T-helper 1 cell treated with Interleukin-12 subunit alpha and Interleukin-12 subunit beta and Interleukin-4 antibody, amounts not matched to agents 30 μg/mL and 1 μg/mL, for 36 hours (primary cell): ENCODE measurements at regions not wholly inside any gene's neighbourhood (a gene's known extent, or its start where the extent isn't known, plus 50 kb on each side); places are given as distances from the start of the nearest gene placed in this dataset.

ENCODE experiments used
- H3K27ac Mint-ChIP-seq: one replicate; pipeline ENCODE4 v1.8.0; 2021; ENCODE audit warnings: mild to moderate bottlenecking, mixed read lengths
- H3K27me3 Mint-ChIP-seq: one replicate; pipeline ENCODE4 v1.8.0; 2021; ENCODE audit warnings: low read depth, mixed read lengths
- H3K36me3 Mint-ChIP-seq: one replicate; pipeline ENCODE4 v1.8.0; 2021; ENCODE audit warnings: low read depth, mixed read lengths
- H3K4me1 Mint-ChIP-seq: one replicate; pipeline ENCODE4 v1.8.0; 2021; ENCODE audit warnings: low read depth, mixed read lengths
- H3K4me3 Mint-ChIP-seq: one replicate; pipeline ENCODE4 v1.8.0; 2021; ENCODE audit warnings: mild to moderate bottlenecking, moderate library complexity, mixed read lengths
- H3K9me3 Mint-ChIP-seq: one replicate; pipeline ENCODE4 v1.8.0; 2021; ENCODE audit warnings: mixed read lengths

GRCh38 chr1:221837896-221838295 lies 96.0 kb upstream of the DUSP10 start:
- H3K27me3 Mint-ChIP-seq, result no peaks in the 10 kb centered on the region
- peaks cover 58% of the 10 kb centered on the region for H3K4me1 Mint-ChIP-seq
- peaks cover 1% of the 10 kb centered on the region for H3K36me3 Mint-ChIP-seq
- peak overlapping the region; percentile 55 for H3K4me3 Mint-ChIP-seq
- H3K27ac Mint-ChIP-seq, result peak overlapping the region; percentile 76
- no peaks in the 10 kb centered on the region for H3K9me3 Mint-ChIP-seq

- Mint-ChIP-seq H3K9me3 (no peaks in the 10 kb centered on the region), H3K27ac (no peak overlapping the region), H3K36me3 (peaks cover 1% of the 10 kb centered on the region), H3K27me3 (no peaks in the 10 kb centered on the region), H3K4me3 (no peak overlapping the region), H3K4me1 (peaks cover 58% of the 10 kb centered on the region)
Observed at GRCh38 chr1:221834698-221835513, 93.0 kb upstream of the DUSP10 start.

GRCh38 chr1:221832617-221833016 lies 90.7 kb upstream of the DUSP10 start:
- H3K4me1 Mint-ChIP-seq, result peaks cover 62% of the 10 kb centered on the region
- no peak overlapping the region for H3K27ac Mint-ChIP-seq

GRCh38 chr1:221832151-221832550 lies 90.3 kb upstream of the DUSP10 start:
- no peaks in the 10 kb centered on the region for H3K9me3 Mint-ChIP-seq
- H3K36me3 Mint-ChIP-seq, result no peaks in the 10 kb centered on the region
- H3K27me3 Mint-ChIP-seq, result no peaks in the 10 kb centered on the region
- H3K4me1 Mint-ChIP-seq, result peaks cover 63% of the 10 kb centered on the region
- H3K27ac Mint-ChIP-seq, result no peak overlapping the region
- H3K4me3 Mint-ChIP-seq, result no peak overlapping the region

More at GRCh38 chr1:221832617-221833016, 90.7 kb upstream of the DUSP10 start:
- H3K36me3 Mint-ChIP-seq, result no peaks in the 10 kb centered on the region
- no peak overlapping the region for H3K4me3 Mint-ChIP-seq
- no peaks in the 10 kb centered on the region for H3K27me3 Mint-ChIP-seq
- no peaks in the 10 kb centered on the region for H3K9me3 Mint-ChIP-seq

GRCh38 chr1:221829327-221830015 lies 87.6 kb upstream of the DUSP10 start:
- Mint-ChIP-seq H3K27me3 (no peaks in the 10 kb centered on the region), H3K4me1 (peaks cover 69% of the 10 kb centered on the region), H3K27ac (peak overlapping the region; percentile 97), H3K36me3 (no peaks in the 10 kb centered on the region), H3K4me3 (peak overlapping the region; percentile 74), H3K9me3 (no peaks in the 10 kb centered on the region)

GRCh38 chr1:221827307-221827642 lies 85.4 kb upstream of the DUSP10 start:
- Mint-ChIP-seq H3K9me3 (no peaks in the 10 kb centered on the region), H3K27me3 (no peaks in the 10 kb centered on the region), H3K27ac (peak overlapping the region; percentile 58), H3K4me3 (no peak overlapping the region), H3K4me1 (peaks cover 75% of the 10 kb centered on the region), H3K36me3 (no peaks in the 10 kb centered on the region)

GRCh38 chr1:221824909-221825308 lies 83.0 kb upstream of the DUSP10 start:
- H3K4me1 Mint-ChIP-seq, result peaks cover 62% of the 10 kb centered on the region

GRCh38 chr1:221824025-221824424 lies 82.1 kb upstream of the DUSP10 start:
- H3K27ac Mint-ChIP-seq, result peak overlapping the region; percentile 11
- no peaks in the 10 kb centered on the region for H3K27me3 Mint-ChIP-seq
- no peak overlapping the region for H3K4me3 Mint-ChIP-seq
- no peaks in the 10 kb centered on the region for H3K9me3 Mint-ChIP-seq
- no peaks in the 10 kb centered on the region for H3K36me3 Mint-ChIP-seq
- H3K4me1 Mint-ChIP-seq, result peaks cover 55% of the 10 kb centered on the region

More at GRCh38 chr1:221824909-221825308, 83.0 kb upstream of the DUSP10 start:
- Mint-ChIP-seq H3K9me3 (no peaks in the 10 kb centered on the region), H3K4me3 (no peak overlapping the region), H3K27ac (no peak overlapping the region), H3K27me3 (no peaks in the 10 kb centered on the region), H3K36me3 (no peaks in the 10 kb centered on the region)

GRCh38 chr1:221823561-221823960 lies 81.7 kb upstream of the DUSP10 start:
- H3K27me3 Mint-ChIP-seq, result no peaks in the 10 kb centered on the region
- no peaks in the 10 kb centered on the region for H3K9me3 Mint-ChIP-seq
- H3K36me3 Mint-ChIP-seq, result no peaks in the 10 kb centered on the region
- H3K4me1 Mint-ChIP-seq, result peaks cover 50% of the 10 kb centered on the region
- H3K4me3 Mint-ChIP-seq, result no peak overlapping the region
- peak overlapping the region; percentile 11 for H3K27ac Mint-ChIP-seq

- Mint-ChIP-seq H3K27ac (no peak overlapping the region), H3K4me1 (peaks cover 46% of the 10 kb centered on the region), H3K36me3 (no peaks in the 10 kb centered on the region), H3K9me3 (no peaks in the 10 kb centered on the region), H3K27me3 (no peaks in the 10 kb centered on the region), H3K4me3 (no peak overlapping the region)
Observed at GRCh38 chr1:221823149-221823548, 81.3 kb upstream of the DUSP10 start.

- no peaks in the 10 kb centered on the region for H3K27me3 Mint-ChIP-seq
- H3K36me3 Mint-ChIP-seq, result no peaks in the 10 kb centered on the region
Observed at GRCh38 chr1:221822591-221822990, 80.7 kb upstream of the DUSP10 start.

GRCh38 chr1:221816899-221817298 lies 75.0 kb upstream of the DUSP10 start:
- no peaks in the 10 kb centered on the region for H3K36me3 Mint-ChIP-seq
- H3K27me3 Mint-ChIP-seq, result peaks cover 3% of the 10 kb centered on the region
- H3K9me3 Mint-ChIP-seq, result no peaks in the 10 kb centered on the region
- no peak overlapping the region for H3K4me3 Mint-ChIP-seq
- no peak overlapping the region for H3K27ac Mint-ChIP-seq
- H3K4me1 Mint-ChIP-seq, result no peaks in the 10 kb centered on the region

More at GRCh38 chr1:221822591-221822990, 80.7 kb upstream of the DUSP10 start:
- Mint-ChIP-seq H3K9me3 (no peaks in the 10 kb centered on the region), H3K4me1 (peaks cover 42% of the 10 kb centered on the region), H3K27ac (no peak overlapping the region), H3K4me3 (no peak overlapping the region)

- no peak overlapping the region for H3K4me3 Mint-ChIP-seq
- peaks cover 2% of the 10 kb centered on the region for H3K36me3 Mint-ChIP-seq
- peaks cover 3% of the 10 kb centered on the region for H3K27me3 Mint-ChIP-seq
- peaks cover 4% of the 10 kb centered on the region for H3K9me3 Mint-ChIP-seq
- no peak overlapping the region for H3K27ac Mint-ChIP-seq
- H3K4me1 Mint-ChIP-seq, result peaks cover 7% of the 10 kb centered on the region
Observed at GRCh38 chr1:221815660-221816059, 73.8 kb upstream of the DUSP10 start.

- H3K27me3 Mint-ChIP-seq, result peaks cover 3% of the 10 kb centered on the region
- peaks cover 8% of the 10 kb centered on the region for H3K36me3 Mint-ChIP-seq
- H3K27ac Mint-ChIP-seq, result no peak overlapping the region
- no peak overlapping the region for H3K4me3 Mint-ChIP-seq
- peaks cover 10% of the 10 kb centered on the region for H3K9me3 Mint-ChIP-seq
- peaks cover 22% of the 10 kb centered on the region for H3K4me1 Mint-ChIP-seq
Observed at GRCh38 chr1:221813887-221814286, 72.0 kb upstream of the DUSP10 start.
